Osteocyte (in vitro differentiated cells): ENCODE measurements at regions not wholly inside any gene's neighbourhood (a gene's known extent, or its start where the extent isn't known, plus 50 kb on each side); places are given as distances from the start of the nearest gene placed in this dataset.

ENCODE experiments used
- DNase-seq: peaks from one replicate; pipeline ENCODE4 v3.0.0; 2021; ENCODE audit warnings: mixed read lengths; ENCODE audit not compliant: unreplicated experiment; ENCODE audit errors: extremely low spot score
- H3K27ac Mint-ChIP-seq: one replicate; pipeline ENCODE4 v1.8.0; 2021; ENCODE audit warnings: mild to moderate bottlenecking, mixed read lengths; ENCODE audit not compliant: unreplicated experiment
- H3K27me3 Mint-ChIP-seq: one replicate; pipeline ENCODE4 v1.8.0; 2021; ENCODE audit warnings: mixed read lengths; ENCODE audit not compliant: unreplicated experiment
- H3K36me3 Mint-ChIP-seq: one replicate; pipeline ENCODE4 v1.8.0; 2021; ENCODE audit warnings: mixed read lengths; ENCODE audit not compliant: unreplicated experiment
- H3K4me1 Mint-ChIP-seq: one replicate; pipeline ENCODE4 v1.8.0; 2021; ENCODE audit warnings: mixed read lengths; ENCODE audit not compliant: unreplicated experiment
- H3K4me3 Mint-ChIP-seq: one replicate; pipeline ENCODE4 v1.8.0; 2021; ENCODE audit warnings: mild to moderate bottlenecking, moderate library complexity, mixed read lengths; ENCODE audit not compliant: unreplicated experiment
- H3K9me3 Mint-ChIP-seq: one replicate; pipeline ENCODE4 v1.8.0; 2021; ENCODE audit warnings: mixed read lengths; ENCODE audit not compliant: unreplicated experiment
- TF ChIP-seq, protein P1 (sequence below): fragments of 200-600 bp; sonication (generic); IDR thresholded peaks from 2 replicates; pipeline ENCODE4 v1.5.0; 2021; ENCODE audit warnings: antibody characterized with exemption, mild to moderate bottlenecking, moderate library complexity

DNA sequence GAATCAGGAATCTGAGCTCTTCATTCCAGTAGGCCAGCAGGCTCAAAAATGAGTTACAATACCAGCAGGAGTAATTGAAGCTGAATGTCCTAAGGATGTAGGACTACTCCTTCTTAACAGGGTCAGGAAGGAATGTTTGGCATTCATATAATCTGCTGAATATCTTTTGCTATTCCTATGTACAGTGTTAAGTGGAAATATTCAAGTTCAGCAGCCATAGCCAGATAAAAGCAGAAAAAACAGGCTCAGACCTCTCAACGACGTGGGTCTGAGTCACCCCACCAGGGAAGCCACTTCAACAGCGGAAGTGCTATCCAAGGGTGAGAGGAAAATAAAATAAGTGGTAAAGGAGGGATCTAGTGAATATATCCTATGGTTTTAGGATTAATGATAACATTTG is 577.0 kb downstream of the SPOCK3 start:
- no peak overlapping the region for H3K4me3 Mint-ChIP-seq
- no peak for DNase-seq
- H3K4me1 Mint-ChIP-seq, result no peaks in the 10 kb centered on the region
- H3K27ac Mint-ChIP-seq, result peak overlapping the region; percentile 71
- no peaks in the 10 kb centered on the region for H3K36me3 Mint-ChIP-seq
- H3K27me3 Mint-ChIP-seq, result peaks cover 2% of the 10 kb centered on the region
- TF ChIP-seq, protein P1, sequence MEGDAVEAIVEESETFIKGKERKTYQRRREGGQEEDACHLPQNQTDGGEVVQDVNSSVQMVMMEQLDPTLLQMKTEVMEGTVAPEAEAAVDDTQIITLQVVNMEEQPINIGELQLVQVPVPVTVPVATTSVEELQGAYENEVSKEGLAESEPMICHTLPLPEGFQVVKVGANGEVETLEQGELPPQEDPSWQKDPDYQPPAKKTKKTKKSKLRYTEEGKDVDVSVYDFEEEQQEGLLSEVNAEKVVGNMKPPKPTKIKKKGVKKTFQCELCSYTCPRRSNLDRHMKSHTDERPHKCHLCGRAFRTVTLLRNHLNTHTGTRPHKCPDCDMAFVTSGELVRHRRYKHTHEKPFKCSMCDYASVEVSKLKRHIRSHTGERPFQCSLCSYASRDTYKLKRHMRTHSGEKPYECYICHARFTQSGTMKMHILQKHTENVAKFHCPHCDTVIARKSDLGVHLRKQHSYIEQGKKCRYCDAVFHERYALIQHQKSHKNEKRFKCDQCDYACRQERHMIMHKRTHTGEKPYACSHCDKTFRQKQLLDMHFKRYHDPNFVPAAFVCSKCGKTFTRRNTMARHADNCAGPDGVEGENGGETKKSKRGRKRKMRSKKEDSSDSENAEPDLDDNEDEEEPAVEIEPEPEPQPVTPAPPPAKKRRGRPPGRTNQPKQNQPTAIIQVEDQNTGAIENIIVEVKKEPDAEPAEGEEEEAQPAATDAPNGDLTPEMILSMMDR, result no peak
- H3K9me3 Mint-ChIP-seq, result no peaks in the 10 kb centered on the region

DNA sequence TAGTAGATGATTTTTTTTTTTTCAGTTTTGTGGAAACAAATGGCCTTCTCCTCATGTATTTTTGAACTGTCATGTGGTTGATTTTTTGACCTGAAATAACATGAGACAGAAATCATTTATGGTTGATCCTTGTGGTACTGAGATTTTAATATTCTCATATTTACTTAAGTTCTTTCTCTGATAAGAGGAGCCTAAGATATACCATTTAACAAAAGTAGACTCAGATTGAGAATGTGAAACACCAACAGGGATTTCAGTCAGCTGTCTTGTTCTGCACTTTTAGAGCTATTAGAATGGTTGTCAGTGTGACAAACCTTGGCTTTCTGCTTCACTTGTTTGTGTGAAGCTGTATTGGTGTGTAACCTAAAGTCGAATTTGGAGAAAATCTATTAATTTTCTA is 575.7 kb downstream of the SPOCK3 start:
- no peaks in the 10 kb centered on the region for H3K36me3 Mint-ChIP-seq
- no peak overlapping the region for H3K27ac Mint-ChIP-seq
- peaks cover 4% of the 10 kb centered on the region for H3K27me3 Mint-ChIP-seq
- H3K4me3 Mint-ChIP-seq, result no peak overlapping the region
- H3K4me1 Mint-ChIP-seq, result no peaks in the 10 kb centered on the region
- TF ChIP-seq, protein P1, result no peak
- H3K9me3 Mint-ChIP-seq, result no peaks in the 10 kb centered on the region
- DNase-seq, result no peak

DNA sequence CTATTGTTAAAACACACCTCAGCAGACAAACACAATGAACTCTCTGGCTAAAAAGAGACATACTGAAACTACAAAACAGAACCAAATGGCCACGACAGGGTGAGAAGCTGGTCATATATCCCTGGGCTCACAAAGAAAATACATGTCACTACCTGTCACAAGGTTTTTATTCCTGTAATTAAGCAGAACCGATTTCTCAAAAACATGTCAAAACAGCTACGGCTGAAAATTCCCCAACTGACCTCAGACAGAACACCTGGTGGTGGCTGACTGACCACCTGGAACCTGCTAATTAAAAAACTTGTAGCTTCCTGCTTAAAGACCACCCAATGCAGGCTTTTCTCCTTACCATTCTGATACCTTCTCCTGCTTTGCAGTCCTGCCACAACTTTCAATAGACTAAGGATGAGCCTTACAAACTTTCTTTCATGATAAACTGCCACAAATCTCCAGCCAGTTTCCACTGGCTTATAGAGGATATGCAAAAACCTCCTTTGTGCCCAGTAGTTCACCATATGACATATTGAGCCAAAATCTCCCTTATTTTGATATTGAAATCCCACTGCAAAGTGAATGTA is 571.9 kb downstream of the SPOCK3 start:
- TF ChIP-seq, protein P1, result no peak
- no peak for DNase-seq
- no peaks in the 10 kb centered on the region for H3K9me3 Mint-ChIP-seq
- no peak overlapping the region for H3K27ac Mint-ChIP-seq
- no peaks in the 10 kb centered on the region for H3K36me3 Mint-ChIP-seq
- H3K4me3 Mint-ChIP-seq, result no peak overlapping the region
- H3K4me1 Mint-ChIP-seq, result no peaks in the 10 kb centered on the region
- peaks cover 4% of the 10 kb centered on the region for H3K27me3 Mint-ChIP-seq

DNA sequence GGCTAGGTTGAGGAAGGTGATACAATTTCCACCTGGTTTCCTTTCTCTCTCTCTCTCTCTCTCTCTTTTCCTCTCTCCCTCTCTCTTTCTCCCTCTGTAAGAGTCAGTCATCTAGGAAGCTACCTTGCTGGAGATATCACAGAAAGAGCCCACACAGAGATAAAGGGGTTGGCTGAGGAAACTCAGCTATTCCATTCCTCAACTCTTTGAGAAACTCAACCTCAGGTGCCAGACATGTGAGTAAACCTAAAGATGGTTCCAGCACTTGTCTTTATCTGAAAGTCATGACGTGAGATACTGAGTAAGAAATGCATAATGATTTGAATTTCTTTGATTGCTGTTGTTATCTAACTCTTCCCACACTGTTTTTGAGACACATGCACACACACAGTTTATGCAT is 564.0 kb downstream of the SPOCK3 start:
- Mint-ChIP-seq H3K36me3 (no peaks in the 10 kb centered on the region), H3K9me3 (no peaks in the 10 kb centered on the region), H3K27me3 (peaks cover 13% of the 10 kb centered on the region), H3K4me1 (no peaks in the 10 kb centered on the region), H3K4me3 (no peak overlapping the region), H3K27ac (no peak overlapping the region)
- DNase-seq, result no peak
- TF ChIP-seq, protein P1, result no peak

DNA sequence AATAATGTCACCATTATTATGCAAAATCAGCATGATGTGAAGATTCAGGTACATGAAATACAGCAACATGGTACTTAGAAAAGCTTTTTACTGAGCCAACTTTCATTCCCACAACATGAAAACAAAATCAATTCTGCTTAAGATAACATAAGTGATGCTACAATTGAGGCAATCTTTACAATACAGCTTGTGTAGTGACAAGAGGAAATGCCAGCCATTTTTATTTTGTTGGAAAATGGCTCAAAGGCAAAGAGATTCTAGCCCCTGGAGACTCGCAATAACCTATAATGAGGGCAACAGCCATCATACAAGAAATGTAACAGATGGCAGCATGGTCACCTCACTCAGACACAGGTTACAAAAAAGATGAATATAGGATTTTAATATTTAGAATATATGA is 560.4 kb downstream of the SPOCK3 start:
- peaks cover 13% of the 10 kb centered on the region for H3K27me3 Mint-ChIP-seq
- H3K9me3 Mint-ChIP-seq, result no peaks in the 10 kb centered on the region
- no peak overlapping the region for H3K27ac Mint-ChIP-seq
- H3K4me1 Mint-ChIP-seq, result no peaks in the 10 kb centered on the region
- TF ChIP-seq, protein P1, result no peak
- no peak overlapping the region for H3K4me3 Mint-ChIP-seq
- H3K36me3 Mint-ChIP-seq, result no peaks in the 10 kb centered on the region
- DNase-seq, result no peak
